Endothelial cell of umbilical vein (primary cell): ENCODE measurements at regions not wholly inside any gene's neighbourhood (a gene's known extent, or its start where the extent isn't known, plus 50 kb on each side); places are given as distances from the start of the nearest gene placed in this dataset.

Source experiments
- BruUV-seq: library from RNA; stranded (reverse); fragments of 400-500 nt; replicated peaks from 2 replicates; lab custom pipeline; 2021; lab: Mats Ljungman, UMichigan
- CTCF ChIA-PET: fragments of 300-600, 350-600 bp; sonication (Branson Sonifier 250); formaldehyde crosslinking; loops from one replicate; lab custom pipeline; 2021; ENCODE audit warnings: antibody characterized with exemption, inconsistent platforms; lab: Charles Lee
- POLR2A ChIA-PET: fragments of 300-600, 350-600 bp; sonication (Branson Sonifier 250); formaldehyde crosslinking; loops from one replicate; lab custom pipeline; 2021; ENCODE audit warnings: antibody characterized with exemption, inconsistent platforms; lab: Charles Lee
- DNase-seq: peaks from one replicate; pipeline ENCODE4 v3.0.0-alpha.2; 2011; ENCODE audit warnings: low read depth, low spot score
- FAIRE-seq: peaks from 2 replicates; lab custom pipeline; 2011; peaks lifted over from hg19 to GRCh38; lab: Jason Lieb, UNC
- H2AFZ ChIP-seq: 2 replicates; pipeline ENCODE4 v1.6.0; 2012; ENCODE audit warnings: low read depth, low read length, control low read depth, inconsistent platforms
- H3K27ac ChIP-seq: 2 replicates; pipeline ENCODE4 v1.5.1; 2011; ENCODE audit warnings: low read depth, mild to moderate bottlenecking, control low read depth, low read length, moderate library complexity; ENCODE audit not compliant: insufficient read depth
- H3K27me3 ChIP-seq, 2 experiments: 2 replicates each; pipeline versions ENCODE4 v1.6.0 to v1.6.1; 2011; ENCODE audit warnings: low read length in 2 of 2, mixed read lengths in 1 of 2; ENCODE audit not compliant: control insufficient read depth in 2 of 2, insufficient read depth in 2 of 2
- H3K36me3 ChIP-seq, 2 experiments: 2 replicates in 1 of 2; 3 replicates in 1 of 2; pipeline ENCODE4 v1.5.1; 2011; ENCODE audit warnings: low read length in 2 of 2, mild to moderate bottlenecking in 1 of 2, moderate library complexity in 1 of 2; ENCODE audit not compliant: control insufficient read depth in 2 of 2, insufficient read depth in 2 of 2; ENCODE audit errors: extremely low read depth in 1 of 2
- H3K4me1 ChIP-seq: 3 replicates; pipeline ENCODE4 v1.5.1; 2011; ENCODE audit warnings: mild to moderate bottlenecking, low read length; ENCODE audit not compliant: control insufficient read depth, insufficient read depth; ENCODE audit errors: extremely low read depth
- H3K4me2 ChIP-seq: 2 replicates; pipeline ENCODE4 v1.6.1; 2011; ENCODE audit warnings: low read length, control low read depth, mixed read lengths; ENCODE audit not compliant: insufficient read depth
- H3K4me3 ChIP-seq, 3 experiments: fragments of 200-600 bp in 1 of 3; sonication (generic), shearing (Covaris generic) in 1 of 3; replicated peaks in 1 of 3; 2 replicates each; pipeline ENCODE4 v1.5.1; 2011 to 2016; ENCODE audit warnings: control low read depth in 3 of 3, low read length in 3 of 3, mild to moderate bottlenecking in 2 of 3, inconsistent platforms in 1 of 3, low read depth in 1 of 3, moderate library complexity in 1 of 3; ENCODE audit not compliant: insufficient read depth in 1 of 3
- H3K79me2 ChIP-seq: 2 replicates; pipeline ENCODE4 v1.6.0; 2012; ENCODE audit warnings: low read length, inconsistent platforms; ENCODE audit not compliant: control insufficient read depth, insufficient read depth
- H3K9ac ChIP-seq: replicated peaks from 2 replicates; pipeline ENCODE3; 2011; ENCODE audit warnings: low read length, control low read depth; ENCODE audit not compliant: insufficient read depth; ENCODE audit errors: extremely low read depth
- H3K9me1 ChIP-seq: replicated peaks from 3 replicates; pipeline ENCODE4 v1.6.0; 2011; ENCODE audit warnings: mild to moderate bottlenecking, low read length; ENCODE audit not compliant: control insufficient read depth, insufficient read depth; ENCODE audit errors: extremely low read depth
- H3K9me3 ChIP-seq: replicated peaks from 2 replicates; pipeline ENCODE4 v1.5.1; 2012; ENCODE audit warnings: low read length, inconsistent platforms; ENCODE audit not compliant: control insufficient read depth, insufficient read depth
- H4K20me1 ChIP-seq: replicated peaks from 2 replicates; pipeline ENCODE3; 2011; ENCODE audit warnings: mild to moderate bottlenecking, low read length; ENCODE audit not compliant: control insufficient read depth, insufficient read depth; ENCODE audit errors: extremely low read depth
- CTCF ChIP-seq, 2 donors: IDR thresholded peaks; 1 replicate in 1 of 2; 2 replicates in 1 of 2; pipeline ENCODE4 v1.5.1; 2011; ENCODE audit warnings: low read length in 2 of 2, mild to moderate bottlenecking in 2 of 2, moderate library complexity in 2 of 2, control low read depth in 1 of 2, inconsistent platforms in 1 of 2, low read depth in 1 of 2; ENCODE audit not compliant: insufficient read depth in 1 of 2; ENCODE audit errors: extremely low read depth in 1 of 2
- EZH2 ChIP-seq: IDR thresholded peaks from 2 replicates; pipeline ENCODE4 v1.6.1; 2012; ENCODE audit warnings: borderline replicate concordance, low read depth, mild to moderate bottlenecking, moderate library complexity, low read length, inconsistent platforms; ENCODE audit not compliant: severe bottlenecking
- FOS ChIP-seq: IDR thresholded peaks from 2 replicates; pipeline ENCODE4 v1.6.1; 2011; ENCODE audit warnings: mild to moderate bottlenecking, low read length, moderate library complexity, borderline replicate concordance; ENCODE audit not compliant: insufficient read depth
- GATA2 ChIP-seq: IDR thresholded peaks from 2 replicates; pipeline ENCODE4 v1.7.0; 2011; ENCODE audit warnings: low read depth, mild to moderate bottlenecking, moderate library complexity, mixed read lengths, low read length; ENCODE audit not compliant: insufficient read length, insufficient read depth
- JUN ChIP-seq: IDR thresholded peaks from 2 replicates; pipeline ENCODE4 v1.6.1; 2011; ENCODE audit warnings: borderline replicate concordance, low read depth; ENCODE audit not compliant: insufficient read length, insufficient read depth
- MAX ChIP-seq: IDR thresholded peaks from 2 replicates; pipeline ENCODE4 v1.6.1; 2011; ENCODE audit not compliant: insufficient read depth, insufficient read length
- MYC ChIP-seq: IDR thresholded peaks from one replicate; pipeline ENCODE4 v1.6.1; 2011; ENCODE audit warnings: mild to moderate bottlenecking, low read depth, low read length
- POLR2A ChIP-seq: IDR thresholded peaks from 2 replicates; pipeline ENCODE4 v1.6.1; 2012; ENCODE audit warnings: low read depth, mild to moderate bottlenecking, control low read depth, low read length
- POLR2AphosphoS5 ChIP-seq: IDR thresholded peaks from 2 replicates; pipeline ENCODE4 v1.6.1; 2012; ENCODE audit warnings: low read depth, mild to moderate bottlenecking, control low read depth, low read length, moderate library complexity; ENCODE audit not compliant: insufficient read depth
- dilution Hi-C: fragments of 300-500 bp; cut with MboI; formaldehyde crosslinking; loops from one replicate; pipeline ENCODE4 v1.15.0; 2019; ENCODE audit warnings: low sequenced_read_pairs; ENCODE audit not compliant: extremely low pct_ligation_motif_present
- intact Hi-C: fragments of 100-400 bp; cut with micrococcal nuclease; formaldehyde crosslinking; loops from one replicate; pipeline ENCODE4 v1.10.0; 2022

GRCh38 chr2:120547662-120548061 is 188.0 kb upstream of the GLI2 start:
- dilution Hi-C loops: no loop called here
- H3K4me1 ChIP-seq: peaks cover 7% of the 10 kb centered on the region
- no peak overlapping the region for H3K4me2 ChIP-seq
- no peaks in the 10 kb centered on the region for H3K36me3 ChIP-seq
- no peak for TF ChIP-seq MYC
- TF ChIP-seq CTCF (IDR thresholded peaks at IDR 0.05; ENCODE audit: extremely low read depth in 1 of 2, insufficient read depth in 1 of 2, low read depth in 1 of 2, low read length in 2 of 2): no peak
- no peak for TF ChIP-seq FOS
- no peak for TF ChIP-seq MAX
- TF ChIP-seq JUN: no peak
- no peak for TF ChIP-seq GATA2
- TF ChIP-seq POLR2A: no peak
- TF ChIP-seq POLR2AphosphoS5: no peak
- TF ChIP-seq EZH2: no peak
- H3K79me2 ChIP-seq: no peaks in the 10 kb centered on the region
- BruUV-seq: no TSS peak
- H3K27me3 ChIP-seq: peaks cover 18 to 23% of the 10 kb centered on the region in 2 experiments
- FAIRE-seq: no peak
- POLR2A ChIA-PET: no interaction called here
- H3K9me3 ChIP-seq: no peaks in the 10 kb centered on the region
- intact Hi-C loops: no loop called here
- no peak overlapping the region for H3K9ac ChIP-seq
- no peak for DNase-seq
- no peaks in the 10 kb centered on the region for H4K20me1 ChIP-seq
- no peak overlapping the region for H2AFZ ChIP-seq
- CTCF ChIA-PET: interaction anchor here (1.3 to 1.9 kb wide), 2 partner anchors 29 to 39 kb away, joined by 3 to 4 read pairs; no protein-coding TSS in a partner anchor
- H3K27ac ChIP-seq: no peak overlapping the region
- H3K9me1 ChIP-seq: no peaks in the 10 kb centered on the region
- no peak overlapping the region for H3K4me3 ChIP-seq
